ENCODE measurements at regions not wholly inside any gene's neighbourhood (a gene's known extent, or its start where the extent isn't known, plus 50 kb on each side); places are given as distances from the start of the nearest gene placed in this dataset.

- TF ChIP-seq ARID4B (CRISPR knock-in tag; IDR thresholded peaks at IDR 0.05; ENCODE audit: borderline replicate concordance), result no peak
- TF ChIP-seq FOXJ3 (CRISPR knock-in tag; IDR thresholded peaks at IDR 0.05; ENCODE audit: borderline replicate concordance), result no peak
- no peak for TF ChIP-seq HMGXB4 (CRISPR knock-in tag; IDR thresholded peaks at IDR 0.05)
- no peak for TF ChIP-seq ATF2 (CRISPR knock-in tag; IDR thresholded peaks at IDR 0.05; ENCODE audit: borderline replicate concordance, low read depth)
- TF ChIP-seq SMAD3 (CRISPR knock-in tag; IDR thresholded peaks at IDR 0.05; ENCODE audit: borderline replicate concordance), result no peak
- TF ChIP-seq ZNF425 (CRISPR knock-in tag; conservative IDR thresholded peaks at IDR 0.05), result no peak
- TF ChIP-seq ZNF219 (CRISPR knock-in tag; IDR thresholded peaks at IDR 0.05; ENCODE audit: borderline replicate concordance), result no peak
- TF ChIP-seq MYBL2 (CRISPR knock-in tag; IDR thresholded peaks at IDR 0.05), result no peak
- no peak for TF ChIP-seq GRHL2 (CRISPR knock-in tag; IDR thresholded peaks at IDR 0.05; ENCODE audit: insufficient replicate concordance, severe bottlenecking)
These were observed 242.0 kb downstream of the CALCRL start (continued) for GRCh38 chr2:187206071-187206470.

GRCh38 chr2:187198136-187198535 lies 249.9 kb downstream of the CALCRL start:
- DNase-seq (ENCODE audit: low spot score), result no peak
- Mint-ChIP-seq H3K4me3 (no peak overlapping the region), H3K27me3 (ENCODE audit: low read depth) (no peaks in the 10 kb centered on the region), H3K9me3 (peaks cover 8% of the 10 kb centered on the region), H3K4me1 (no peaks in the 10 kb centered on the region; the same call in 1 of the 2 replicates), H3K27ac (no peak overlapping the region), H3K36me3 (no peaks in the 10 kb centered on the region)
- ChIA-PET POLR2A (no interaction called here), CTCF (no interaction called here)
- no peak for ATAC-seq
- TF ChIP-seq ZNF416 (CRISPR knock-in tag; IDR thresholded peaks at IDR 0.05) (no peak), NR2C2 (CRISPR knock-in tag; IDR thresholded peaks at IDR 0.05) (no peak), FOXP4 (CRISPR knock-in tag; IDR thresholded peaks at IDR 0.05) (no peak), CDX4 (CRISPR knock-in tag; IDR thresholded peaks at IDR 0.05; ENCODE audit: borderline replicate concordance) (no peak), JAZF1 (CRISPR knock-in tag; IDR thresholded peaks at IDR 0.05) (no peak), NFATC4 (CRISPR knock-in tag; IDR thresholded peaks at IDR 0.05) (no peak), GTF2I (CRISPR knock-in tag; conservative IDR thresholded peaks at IDR 0.05) (no peak), CTCF (IDR thresholded peaks at IDR 0.05) (no peak), ARID4B (CRISPR knock-in tag; IDR thresholded peaks at IDR 0.05; ENCODE audit: borderline replicate concordance) (no peak)
